ENCODE measurements at regions not wholly inside any gene's neighbourhood (a gene's known extent, or its start where the extent isn't known, plus 50 kb on each side); places are given as distances from the start of the nearest gene placed in this dataset.
"Not testable (repeated sequence)": the region's sequence is repeated elsewhere in the genome, so short reads cannot be mapped to it uniquely, and the experiment has no call there.

DNA sequence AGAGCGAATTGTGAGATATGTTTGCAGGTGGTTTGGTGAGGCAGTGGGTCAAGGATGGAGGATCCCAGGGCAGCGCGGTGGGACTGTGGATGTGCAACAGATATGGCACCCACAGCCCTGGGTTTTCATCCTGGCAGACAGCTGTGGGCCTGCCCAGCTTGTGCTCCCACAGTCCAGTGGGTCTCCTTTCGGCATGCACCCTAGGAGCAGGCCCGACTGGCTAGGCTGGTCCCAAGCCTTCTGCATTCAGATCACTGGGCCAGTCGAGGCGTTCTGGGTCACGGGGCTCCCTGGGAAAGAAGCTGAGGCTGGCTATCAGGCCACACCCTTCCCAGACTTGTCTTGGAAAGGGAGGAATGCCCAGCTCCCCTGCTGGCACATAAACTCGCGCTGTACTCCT is 2289.6 kb downstream of the ARAP2 start:
- in situ Hi-C loops (cut with HindIII; ENCODE audit: low sequenced_read_pairs) = no loop called here

DNA sequence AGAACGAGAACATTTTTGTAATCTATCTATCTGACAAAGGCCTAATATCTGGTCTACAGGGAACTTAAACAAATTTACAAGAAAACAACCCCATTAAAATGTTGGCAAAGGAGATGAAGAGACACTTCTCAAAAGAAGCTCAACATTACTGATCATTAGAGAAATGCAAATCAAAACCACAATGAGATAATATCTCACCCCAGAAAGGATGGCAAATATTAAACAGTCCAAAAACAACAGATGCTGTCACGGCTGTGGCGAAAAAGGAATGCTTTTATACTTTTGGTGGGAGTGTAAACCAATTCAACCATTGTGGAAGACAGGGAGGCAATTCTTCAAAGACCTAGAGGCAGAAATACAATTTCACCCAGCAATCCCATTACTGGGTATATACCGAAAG is 2284.8 kb downstream of the ARAP2 start:
- no peak for DNase-seq (ENCODE audit: low spot score)
- in situ Hi-C loops (cut with HindIII; ENCODE audit: low sequenced_read_pairs) = no loop called here

More for the DNA sequence above, 2289.6 kb downstream of the ARAP2 start:
- DNase-seq (ENCODE audit: low spot score) = no peak

DNA sequence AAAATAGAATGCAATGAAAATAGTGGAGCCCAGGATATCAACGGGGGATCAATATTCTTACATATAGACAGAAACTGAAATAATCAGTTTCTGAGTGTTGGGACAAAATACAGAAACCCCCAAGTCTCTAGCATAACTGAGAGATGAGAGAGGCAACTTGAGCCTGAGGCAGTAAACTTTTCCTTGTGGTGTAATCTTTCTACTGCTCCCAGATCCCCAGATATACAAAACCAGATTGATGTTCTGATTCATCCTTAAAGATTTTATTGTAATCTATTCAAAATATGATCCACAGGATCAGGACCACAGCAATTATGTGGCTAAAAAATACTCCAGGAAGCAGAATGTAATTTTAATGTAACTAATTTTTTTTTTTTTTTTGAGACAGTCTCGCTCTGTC is 2282.6 kb downstream of the ARAP2 start:
- DNase-seq (ENCODE audit: low spot score) = no peak
- in situ Hi-C loops (cut with HindIII; ENCODE audit: low sequenced_read_pairs) = no loop called here

DNA sequence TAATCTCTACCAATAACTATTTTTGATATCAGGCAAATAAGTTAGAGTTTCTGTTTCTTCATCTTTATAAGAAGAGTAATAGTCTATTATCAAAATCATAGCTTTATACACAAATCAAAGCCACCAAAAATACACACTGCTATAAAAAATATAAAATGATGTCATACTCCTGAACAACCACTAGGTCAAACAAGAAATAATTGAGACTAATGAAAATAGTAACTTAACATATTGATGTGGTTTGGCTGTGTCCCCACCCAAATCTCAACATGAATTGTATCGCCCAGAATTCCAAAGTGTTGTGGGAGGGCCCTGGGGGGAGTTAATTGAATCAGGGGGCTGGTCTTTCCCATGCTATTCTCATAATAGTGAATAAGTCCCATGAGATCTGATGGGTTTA is 2277.5 kb downstream of the ARAP2 start:
- DNase-seq (ENCODE audit: low spot score) = no peak
- in situ Hi-C loops (cut with HindIII; ENCODE audit: low sequenced_read_pairs) = no loop called here

DNA sequence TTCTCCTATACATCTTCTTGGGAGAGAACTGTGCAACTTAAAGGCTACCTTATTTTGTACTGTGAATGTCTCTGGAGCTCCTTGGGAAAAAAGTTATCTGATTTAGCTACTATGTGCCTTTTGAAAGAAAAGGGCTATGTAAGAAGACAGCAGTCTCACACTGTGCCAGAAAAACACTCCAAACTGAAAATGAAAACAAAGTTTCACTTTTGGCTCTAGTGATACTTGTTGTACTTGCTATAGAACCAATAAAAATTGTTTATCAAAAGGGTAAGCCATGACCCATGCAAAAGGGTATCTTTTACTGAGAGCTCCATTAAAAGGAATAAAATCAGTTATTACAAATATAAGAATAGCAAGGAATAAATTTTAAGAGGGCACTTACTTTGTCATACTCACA is 2270.0 kb downstream of the ARAP2 start:
- in situ Hi-C loops (cut with HindIII; ENCODE audit: low sequenced_read_pairs) = no loop called here
- no peak for DNase-seq (ENCODE audit: low spot score)

DNA sequence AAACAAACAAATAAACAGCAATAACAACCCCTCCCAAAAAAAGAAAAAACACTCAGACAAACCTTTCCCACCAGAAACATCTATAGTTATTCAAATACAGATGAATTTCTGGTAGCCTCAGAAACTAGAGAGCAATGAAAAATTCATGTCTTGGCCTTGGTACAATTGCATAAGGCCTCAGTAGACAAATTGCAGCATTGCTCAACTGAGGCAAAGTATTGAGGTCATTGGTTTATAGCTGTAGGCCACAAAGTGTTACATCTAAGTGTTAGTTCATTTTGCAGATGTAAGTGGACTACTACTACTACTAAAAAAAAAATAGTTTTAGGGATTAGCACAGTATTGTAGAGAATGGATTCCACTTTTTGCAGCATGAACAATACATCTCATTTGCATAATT is 2268.3 kb downstream of the ARAP2 start:
- in situ Hi-C loops (cut with HindIII; ENCODE audit: low sequenced_read_pairs) = no loop called here
- no peak for DNase-seq (ENCODE audit: low spot score)

DNA sequence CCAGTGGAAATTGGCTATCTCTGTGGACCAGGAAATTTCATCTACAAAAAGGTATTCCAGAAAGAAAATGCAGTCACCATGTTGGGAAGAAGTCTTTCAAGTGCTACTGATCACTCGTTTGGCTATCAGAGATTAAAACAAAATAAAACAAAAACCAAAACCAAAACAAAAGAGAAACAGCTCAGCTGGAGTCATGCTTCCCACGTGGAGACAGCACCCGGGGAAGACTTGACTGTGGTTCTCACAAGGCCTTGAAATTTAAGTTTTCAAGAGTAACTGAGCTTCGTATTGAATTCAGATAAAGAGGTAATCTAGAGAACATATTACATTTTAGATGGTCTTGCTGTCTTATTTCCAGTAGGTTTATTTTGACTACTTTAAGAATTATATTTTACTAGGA is 2264.5 kb downstream of the ARAP2 start:
- DNase-seq (ENCODE audit: low spot score); in situ Hi-C loops (cut with HindIII; ENCODE audit: low sequenced_read_pairs): not testable (repeated sequence)

DNA sequence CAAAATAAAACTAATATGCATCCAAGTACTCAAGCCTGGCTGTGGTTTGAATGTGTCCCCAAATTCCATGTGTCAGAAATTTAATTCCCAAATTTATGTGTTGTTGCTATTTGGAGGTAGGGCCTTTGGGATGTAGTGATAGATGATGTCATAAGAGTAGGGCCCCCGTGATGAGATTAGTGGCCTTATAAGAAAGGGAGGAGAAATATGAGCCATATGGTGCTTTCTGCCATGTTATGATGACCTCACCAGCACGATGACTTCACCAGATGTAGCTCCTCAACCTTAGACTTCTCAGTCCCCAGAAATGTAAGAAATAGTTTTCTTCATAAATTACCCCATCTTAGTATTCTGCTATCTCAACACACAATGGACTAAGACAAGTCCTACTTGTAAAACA is 2264.0 kb downstream of the ARAP2 start:
- DNase-seq (ENCODE audit: low spot score) = no peak
- in situ Hi-C loops (cut with HindIII; ENCODE audit: low sequenced_read_pairs) = no loop called here

DNA sequence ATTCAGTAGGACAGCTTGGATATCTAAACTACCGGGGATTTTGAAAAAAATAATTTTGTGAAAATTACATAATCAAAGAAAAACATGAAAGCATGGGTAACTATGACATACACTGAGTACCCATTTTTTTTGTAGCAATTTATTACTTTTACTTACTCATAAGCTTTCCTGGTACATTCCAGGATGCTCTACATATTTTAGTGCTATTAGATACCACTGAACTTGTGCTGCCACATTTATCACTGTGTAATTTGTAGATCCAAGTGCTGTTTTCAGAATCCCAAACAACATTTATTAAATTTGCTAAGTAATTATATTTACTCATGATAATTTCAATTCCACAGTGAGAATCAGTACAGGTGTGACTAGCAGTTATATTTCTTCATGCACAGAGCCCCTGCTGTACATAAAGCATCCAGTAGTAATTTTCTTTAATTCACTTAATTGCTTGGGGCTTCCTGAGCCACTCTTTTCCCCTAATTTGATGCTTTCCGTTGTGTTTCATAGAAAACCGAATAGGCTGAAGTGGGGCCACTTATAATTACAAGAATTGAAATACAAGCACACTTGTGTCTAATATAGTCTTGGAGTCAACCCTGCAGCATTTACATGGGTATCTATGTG is 2254.4 kb downstream of the ARAP2 start:
- DNase-seq (ENCODE audit: low spot score) = no peak
- in situ Hi-C loops (cut with HindIII; ENCODE audit: low sequenced_read_pairs) = no loop called here

DNA sequence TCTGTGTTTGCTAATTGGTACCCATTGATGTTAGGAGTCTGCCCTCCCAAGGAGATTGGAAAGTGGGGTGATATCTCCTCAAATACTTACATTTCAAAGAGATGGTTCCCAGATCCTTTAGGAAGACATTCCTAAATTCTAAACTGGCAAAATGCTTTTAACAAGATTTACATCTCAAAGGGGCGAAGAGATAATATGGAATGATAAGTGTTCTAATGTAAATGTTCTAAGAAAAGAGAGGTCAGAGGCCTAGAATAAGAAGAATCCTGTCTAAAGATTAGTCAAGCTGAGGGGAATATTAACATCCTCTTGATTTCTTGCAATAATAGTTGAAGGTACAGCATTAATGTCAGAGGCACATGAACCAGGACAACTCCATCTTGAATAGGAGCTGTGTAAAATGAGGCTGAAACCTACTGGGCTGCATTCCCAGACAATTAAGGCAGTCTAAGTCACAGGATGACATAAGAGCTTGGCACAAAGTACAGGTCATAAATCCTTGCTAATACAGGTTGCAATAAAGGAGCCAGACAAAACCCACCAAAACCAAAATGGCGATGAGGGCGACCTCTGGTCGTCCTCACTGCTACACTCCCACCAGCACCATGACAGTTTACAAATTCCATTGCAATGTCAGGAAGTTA is 2248.1 kb downstream of the ARAP2 start:
- in situ Hi-C loops (cut with HindIII; ENCODE audit: low sequenced_read_pairs) = no loop called here
- DNase-seq (ENCODE audit: low spot score) = no peak

DNA sequence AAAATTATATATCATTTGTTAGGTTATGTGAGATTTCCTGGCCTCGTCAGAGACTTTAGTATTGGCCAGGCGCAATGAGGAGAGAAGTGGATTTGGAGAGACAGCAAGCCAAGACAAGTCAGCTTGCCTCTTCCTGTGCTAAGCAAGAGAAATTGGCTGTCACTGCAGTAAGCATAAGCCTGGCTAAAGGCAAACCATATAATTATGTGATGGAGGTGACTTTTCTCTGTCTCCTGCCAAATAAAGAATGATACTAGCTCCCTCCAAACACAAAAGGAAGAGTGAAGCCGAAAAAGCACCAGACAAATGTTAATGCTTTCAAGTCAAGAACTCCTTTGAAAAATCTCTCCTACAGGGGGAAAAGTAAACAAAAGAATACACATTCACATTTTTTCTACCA is 2246.0 kb downstream of the ARAP2 start:
- in situ Hi-C loops (cut with HindIII; ENCODE audit: low sequenced_read_pairs) = no loop called here
- DNase-seq (ENCODE audit: low spot score) = no peak

DNA sequence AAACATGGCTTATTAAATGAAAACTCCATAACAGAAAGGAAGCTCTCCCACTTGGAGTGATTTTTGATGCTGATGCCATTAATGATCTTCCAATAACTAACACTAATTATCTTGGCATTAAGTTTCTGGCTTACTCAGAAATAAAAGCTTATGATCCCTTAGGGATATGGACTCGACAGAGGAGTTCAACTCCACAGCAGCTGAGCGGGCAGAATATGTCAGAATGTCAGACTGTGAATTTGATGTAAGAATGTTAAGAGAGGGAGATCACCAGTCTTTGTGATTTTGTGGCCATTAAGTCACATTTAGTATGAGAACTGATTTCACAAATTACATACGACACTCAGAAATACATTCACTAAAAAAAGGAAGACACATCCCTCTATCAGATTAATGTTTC is 2244.0 kb downstream of the ARAP2 start:
- in situ Hi-C loops (cut with HindIII; ENCODE audit: low sequenced_read_pairs) = no loop called here

DNA sequence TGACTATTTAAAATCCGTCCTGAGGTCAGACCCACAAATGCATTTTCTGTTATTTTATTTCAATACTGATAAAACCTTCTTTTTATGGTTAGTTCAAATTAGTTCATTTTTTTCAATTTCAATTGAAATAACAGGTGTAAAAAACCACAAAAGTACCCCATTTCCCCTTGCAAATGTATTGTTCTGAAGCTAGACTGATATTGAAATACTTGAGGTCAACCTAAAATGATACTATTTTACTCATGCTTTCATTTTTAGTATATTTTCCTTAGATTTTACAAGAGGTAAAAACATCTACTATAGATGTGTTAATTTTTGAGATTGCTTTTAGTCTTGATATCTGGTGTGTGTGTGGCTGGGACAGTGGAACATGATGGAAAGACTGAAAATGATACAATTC is 2237.8 kb downstream of the ARAP2 start:
- in situ Hi-C loops (cut with HindIII; ENCODE audit: low sequenced_read_pairs); DNase-seq (ENCODE audit: low spot score): not testable (repeated sequence)

More for the DNA sequence above, 2244.0 kb downstream of the ARAP2 start:
- no peak for DNase-seq (ENCODE audit: low spot score)

DNA sequence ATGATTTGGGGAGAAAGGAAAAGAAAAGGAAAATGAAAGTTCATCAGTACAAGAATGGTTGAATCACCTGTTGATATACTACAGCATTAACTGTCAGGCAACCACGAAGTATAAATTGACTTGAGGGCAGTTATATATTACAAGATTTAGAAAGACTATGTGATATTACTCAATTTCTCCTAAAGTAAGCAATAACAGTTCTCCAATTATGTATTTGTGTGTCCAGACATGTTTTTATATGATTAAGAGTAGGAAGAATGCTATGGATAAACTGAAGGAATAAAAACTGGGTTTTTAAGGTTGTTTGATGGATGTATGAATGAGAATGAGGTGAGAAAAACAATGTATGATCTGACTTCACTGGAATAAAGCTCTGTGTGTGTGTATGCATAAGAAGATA is 2234.4 kb downstream of the ARAP2 start:
- in situ Hi-C loops (cut with HindIII; ENCODE audit: low sequenced_read_pairs) = no loop called here
- no peak for DNase-seq (ENCODE audit: low spot score)

DNA sequence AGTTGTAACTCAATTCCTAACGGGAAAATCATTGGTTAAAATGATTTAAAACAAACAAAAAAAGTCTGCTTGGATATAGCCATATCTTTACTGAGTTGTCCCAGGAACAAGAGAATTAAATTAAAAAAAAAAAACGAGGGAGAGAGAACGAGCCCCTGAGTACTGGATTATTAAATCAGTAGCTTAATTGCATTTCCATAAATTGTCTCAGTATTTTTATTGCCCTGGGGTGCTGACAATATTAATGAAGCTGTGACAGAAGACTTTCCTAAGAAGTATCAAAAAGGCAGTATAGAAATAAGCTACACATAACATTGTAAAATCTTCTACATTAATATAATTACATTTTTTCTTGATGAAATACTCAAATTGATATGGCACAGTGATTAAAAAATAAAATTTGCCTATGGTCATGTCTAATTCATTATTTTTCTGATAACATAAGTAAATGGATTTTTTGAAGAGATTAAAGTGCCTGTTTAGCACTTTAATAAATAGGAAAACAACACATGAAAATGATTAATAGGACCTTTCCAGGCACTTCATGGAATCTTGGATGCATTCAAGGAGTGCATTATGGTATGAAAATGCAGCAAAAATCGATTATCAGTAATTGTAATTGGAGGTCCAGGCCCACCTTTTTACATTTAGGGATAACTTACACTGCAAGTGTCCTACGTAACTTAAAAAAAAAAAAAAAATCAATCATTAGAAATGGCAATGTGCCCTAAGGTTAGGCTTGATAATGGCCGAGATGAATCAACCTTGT is 2233.4 kb downstream of the ARAP2 start:
- in situ Hi-C loops (cut with HindIII; ENCODE audit: low sequenced_read_pairs) = no loop called here
- no peak for DNase-seq (ENCODE audit: low spot score)

DNA sequence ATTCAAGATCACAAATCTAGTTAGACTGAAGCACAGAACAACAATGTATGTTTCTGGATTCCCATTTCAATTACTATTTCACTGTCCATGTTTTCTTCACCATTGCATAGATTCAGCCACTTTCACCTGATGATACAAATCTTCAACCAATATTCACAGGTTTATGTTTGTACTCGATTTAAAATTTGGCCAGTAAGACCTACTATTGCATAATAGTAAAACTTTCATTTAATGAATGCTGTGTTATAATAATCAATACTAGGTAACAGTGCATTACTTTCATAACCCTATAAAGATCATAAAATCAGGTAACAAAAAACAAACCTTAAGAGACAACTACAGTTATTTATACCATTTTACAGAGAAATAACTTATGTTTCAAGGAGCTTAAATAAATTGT is 2209.1 kb downstream of the ARAP2 start:
- in situ Hi-C loops (cut with HindIII; ENCODE audit: low sequenced_read_pairs) = no loop called here
- no peak for DNase-seq (ENCODE audit: low spot score)

DNA sequence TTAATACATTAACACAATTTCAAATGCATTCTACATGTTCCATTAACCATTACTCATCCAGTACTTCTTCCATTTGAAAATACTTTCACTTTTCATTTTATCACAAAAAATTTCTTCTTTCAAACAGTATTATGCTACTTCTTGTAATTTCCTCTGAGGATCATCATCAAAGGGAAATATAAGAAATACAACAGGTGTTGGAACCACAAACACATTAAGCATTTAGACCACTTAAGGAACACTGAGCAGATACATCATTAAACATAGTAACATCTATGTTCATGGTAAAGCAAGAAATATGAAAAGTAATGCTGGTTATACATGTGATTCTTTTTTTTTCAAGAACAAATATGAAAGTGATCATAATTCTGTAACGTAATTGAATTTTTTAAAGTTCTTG is 2207.0 kb downstream of the ARAP2 start:
- in situ Hi-C loops (cut with HindIII; ENCODE audit: low sequenced_read_pairs) = no loop called here
- DNase-seq (ENCODE audit: low spot score) = no peak

DNA sequence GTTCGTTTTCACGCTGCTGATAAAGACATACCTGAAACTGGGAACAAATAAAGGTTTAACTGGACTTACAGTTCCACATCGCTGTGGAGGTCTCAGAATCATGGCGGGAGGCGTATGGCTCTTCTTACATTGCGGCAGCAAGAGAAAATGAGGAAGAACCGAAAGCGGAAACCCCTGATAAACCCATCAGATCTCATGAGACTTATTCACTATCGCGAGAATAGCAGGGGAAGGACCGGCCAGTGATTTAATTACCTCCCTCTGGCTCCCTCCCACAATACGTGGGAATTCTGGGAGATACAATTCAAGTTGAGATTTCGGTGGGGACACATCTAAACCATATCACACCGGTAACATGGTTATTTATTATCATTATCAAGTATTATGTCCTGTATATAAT is 2204.5 kb downstream of the ARAP2 start:
- no peak for DNase-seq (ENCODE audit: low spot score)
- in situ Hi-C loops (cut with HindIII; ENCODE audit: low sequenced_read_pairs) = no loop called here

DNA sequence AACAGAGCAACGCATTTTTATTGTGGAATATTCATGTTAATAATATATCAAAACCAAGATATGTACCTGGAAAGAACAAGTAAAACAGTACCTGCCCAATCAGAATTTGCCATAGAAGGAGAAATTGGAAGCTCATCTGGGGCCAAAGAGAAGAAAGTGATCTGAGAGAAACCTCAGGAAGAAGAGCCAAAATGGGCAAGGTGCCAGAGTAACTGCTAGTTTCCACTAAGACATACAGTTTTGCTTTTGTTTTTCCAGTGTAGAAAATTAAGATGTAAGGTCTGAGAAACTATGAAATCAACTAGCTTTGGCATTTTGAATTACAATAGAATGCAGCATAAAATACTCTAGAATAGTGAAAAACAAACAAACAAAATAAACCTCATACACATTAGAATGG is 2201.2 kb downstream of the ARAP2 start:
- in situ Hi-C loops (cut with HindIII; ENCODE audit: low sequenced_read_pairs) = no loop called here
- DNase-seq (ENCODE audit: low spot score) = peak; percentile 8

DNA sequence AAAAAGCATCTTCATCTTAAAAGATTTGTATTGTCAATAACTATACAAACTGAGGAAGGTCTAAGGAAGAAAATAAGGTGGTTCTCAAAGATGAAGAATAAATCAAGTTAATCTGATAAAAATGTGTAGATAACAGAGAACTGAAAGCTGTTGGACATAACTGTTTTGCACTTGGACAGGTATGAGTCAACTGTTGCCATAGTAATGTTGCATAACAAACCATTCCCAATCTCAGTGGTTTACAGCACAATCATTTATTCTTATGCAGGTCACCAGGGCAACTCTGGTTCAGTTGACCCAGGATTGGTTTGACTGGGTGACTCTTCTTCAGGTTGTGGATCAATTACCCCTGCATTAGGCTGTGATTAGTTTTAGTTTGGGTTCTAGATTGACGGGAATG is 2197.7 kb downstream of the ARAP2 start:
- in situ Hi-C loops (cut with HindIII; ENCODE audit: low sequenced_read_pairs) = no loop called here

DNA sequence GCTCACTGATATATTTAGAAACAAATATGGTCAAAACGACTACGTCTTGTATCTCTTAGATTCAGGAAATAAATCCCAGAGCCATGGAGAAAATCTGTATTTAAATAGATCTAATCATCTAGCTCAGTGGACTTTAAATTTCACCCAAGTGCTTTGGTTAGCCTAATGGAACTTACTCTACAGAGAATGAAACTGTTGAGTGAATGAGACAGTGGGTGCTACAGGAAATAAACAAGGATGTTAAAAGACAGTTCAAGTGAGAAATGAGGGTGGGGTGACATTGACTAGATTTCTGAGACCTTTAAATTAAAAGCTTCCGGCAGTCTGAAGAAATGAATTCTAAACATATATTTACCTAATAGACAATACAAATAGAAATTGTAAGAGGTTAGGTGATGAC is 2197.0 kb downstream of the ARAP2 start:
- in situ Hi-C loops (cut with HindIII; ENCODE audit: low sequenced_read_pairs) = no loop called here
- DNase-seq (ENCODE audit: low spot score) = no peak

More for the DNA sequence above, 2197.7 kb downstream of the ARAP2 start:
- no peak for DNase-seq (ENCODE audit: low spot score)

Data from G401 (cell line).